Activated CD4-positive, alpha-beta T cell treated with anti-CD3 and anti-CD28 coated beads, Interleukin-2, amount 10 ng/mL, durations not matched to agents 7 days and 5 days (primary cell): ENCODE measurements at regions not wholly inside any gene's neighbourhood (a gene's known extent, or its start where the extent isn't known, plus 50 kb on each side); places are given as distances from the start of the nearest gene placed in this dataset.
"Not testable (repeated sequence)": the region's sequence is repeated elsewhere in the genome, so short reads cannot be mapped to it uniquely, and the experiment has no call there.

Source experiments
- CTCF ChIA-PET: fragments of 350-600 bp; sonication (Branson Sonifier 250); formaldehyde crosslinking; loops from one replicate; lab custom pipeline; 2021; ENCODE audit warnings: antibody characterized with exemption; lab: Charles Lee
- POLR2A ChIA-PET: fragments of 350-600 bp; sonication (Branson Sonifier 250); formaldehyde crosslinking; loops from one replicate; lab custom pipeline; 2021; ENCODE audit warnings: antibody characterized with exemption; lab: Charles Lee
- DNase-seq: peaks from one replicate; pipeline ENCODE4 v3.0.0-alpha.2; 2020
- H3K27ac Mint-ChIP-seq: one replicate; pipeline ENCODE4 v1.8.0; 2021; ENCODE audit warnings: mild to moderate bottlenecking, moderate library complexity, mixed read lengths
- H3K27me3 Mint-ChIP-seq: one replicate; pipeline ENCODE4 v1.8.0; 2021; ENCODE audit warnings: mixed read lengths
- H3K36me3 Mint-ChIP-seq: one replicate; pipeline ENCODE4 v1.8.0; 2021; ENCODE audit warnings: low read depth, mixed read lengths
- H3K4me1 Mint-ChIP-seq: one replicate; pipeline ENCODE4 v1.8.0; 2021; ENCODE audit warnings: mixed read lengths
- H3K4me3 Mint-ChIP-seq: one replicate; pipeline ENCODE4 v1.8.0; 2021; ENCODE audit warnings: mild to moderate bottlenecking, moderate library complexity, mixed read lengths
- H3K9me3 Mint-ChIP-seq: one replicate; pipeline ENCODE4 v1.8.0; 2021; ENCODE audit warnings: mixed read lengths

DNA sequence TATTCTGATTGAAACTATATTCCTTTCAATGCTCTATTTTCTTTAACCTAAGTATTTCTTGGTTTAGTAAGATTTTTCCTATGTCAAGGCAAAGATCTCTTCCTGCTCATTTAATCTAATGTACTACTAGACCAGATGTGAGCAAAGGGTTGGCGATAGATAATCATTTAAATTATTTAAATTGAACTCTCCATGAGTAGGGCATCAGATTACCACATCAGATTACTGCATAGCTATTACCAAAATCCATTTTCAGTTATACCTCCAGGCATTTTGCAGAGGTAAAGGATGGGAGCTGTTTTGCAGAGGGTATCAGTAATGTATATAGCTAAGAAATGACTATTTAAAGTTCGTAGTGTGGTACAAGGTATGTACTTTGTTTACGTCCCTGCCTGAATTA is 607.9 kb downstream of the PTPRC start:
- ChIA-PET CTCF (no interaction called here), POLR2A (no interaction called here)
- no peak overlapping the region for H3K4me3 Mint-ChIP-seq
- peaks cover 16% of the 10 kb centered on the region for H3K4me1 Mint-ChIP-seq
- H3K36me3 Mint-ChIP-seq = no peaks in the 10 kb centered on the region
- H3K27me3 Mint-ChIP-seq = peaks cover 22% of the 10 kb centered on the region
- H3K9me3 Mint-ChIP-seq = no peaks in the 10 kb centered on the region
- DNase-seq = no peak
- no peak overlapping the region for H3K27ac Mint-ChIP-seq

DNA sequence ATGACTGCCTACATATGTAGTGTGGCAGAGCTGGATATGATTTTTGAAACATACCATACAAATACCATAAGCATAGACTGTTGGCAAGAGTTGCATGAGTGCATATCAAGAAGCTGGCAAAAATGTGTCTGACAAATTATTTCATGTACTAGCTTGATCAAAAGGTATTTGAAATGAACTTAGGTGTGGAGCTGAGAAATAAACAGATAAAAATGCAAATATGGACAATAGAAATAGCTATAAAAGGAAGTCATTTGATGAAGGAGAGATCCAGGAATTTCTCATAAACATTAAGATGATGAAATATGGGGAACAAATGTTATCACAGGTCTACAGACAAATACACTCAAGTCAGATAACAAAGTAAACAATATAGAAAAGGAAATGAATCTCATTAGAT is 609.1 kb downstream of the PTPRC start:
- H3K4me3 Mint-ChIP-seq = no peak overlapping the region
- POLR2A ChIA-PET = no interaction called here
- H3K36me3 Mint-ChIP-seq = no peaks in the 10 kb centered on the region
- CTCF ChIA-PET = no interaction called here
- H3K9me3 Mint-ChIP-seq = no peaks in the 10 kb centered on the region
- no peak for DNase-seq
- peaks cover 9% of the 10 kb centered on the region for H3K4me1 Mint-ChIP-seq
- peaks cover 24% of the 10 kb centered on the region for H3K27me3 Mint-ChIP-seq
- no peak overlapping the region for H3K27ac Mint-ChIP-seq

DNA sequence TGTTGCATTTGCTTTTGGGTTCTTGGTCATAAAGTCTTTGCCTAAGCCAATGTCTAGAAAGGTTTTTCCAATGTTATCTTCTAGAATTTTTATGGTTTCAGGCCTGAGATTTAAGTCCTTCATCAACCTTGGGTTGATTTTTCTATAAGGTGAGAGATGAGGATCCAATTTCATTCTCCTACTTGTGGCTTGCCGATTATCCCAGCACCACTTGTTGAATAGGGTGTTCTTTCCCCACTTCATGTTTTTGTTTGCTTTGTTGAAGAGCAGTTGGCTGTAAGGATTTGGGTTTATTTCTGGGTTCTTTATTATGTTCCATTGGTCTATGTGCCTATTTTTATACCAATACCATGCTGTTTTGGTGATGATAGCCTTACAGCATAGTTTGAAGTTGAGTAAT is 615.2 kb downstream of the PTPRC start:
- CTCF ChIA-PET = interaction anchor here (0.5 kb wide), 1 partner anchor 1335 kb away, joined by 3 read pairs; no protein-coding TSS in a partner anchor
- H3K27ac Mint-ChIP-seq, POLR2A ChIA-PET, H3K4me3 Mint-ChIP-seq, H3K4me1 Mint-ChIP-seq, H3K36me3 Mint-ChIP-seq, H3K9me3 Mint-ChIP-seq, DNase-seq: not testable (repeated sequence)
- H3K27me3 Mint-ChIP-seq = peaks cover 35% of the 10 kb centered on the region

DNA sequence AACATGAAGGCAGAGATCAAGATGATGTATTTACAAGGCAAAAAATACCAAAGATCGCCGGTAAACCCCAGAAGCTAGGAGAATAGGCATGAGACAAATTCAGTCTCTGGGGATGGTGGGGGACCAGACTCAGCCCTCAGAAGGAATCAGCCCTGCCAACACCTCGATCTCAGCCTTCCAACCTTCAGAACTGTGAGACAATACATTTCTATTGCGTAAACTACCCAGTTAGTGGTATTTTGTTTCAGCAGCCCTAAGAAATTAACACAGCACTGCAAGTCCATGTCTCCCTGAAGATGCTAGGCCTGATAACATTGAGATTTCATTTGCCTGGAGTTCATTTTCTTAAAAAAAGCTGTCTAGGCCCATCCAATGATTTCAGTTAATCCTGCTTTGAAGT is 622.5 kb downstream of the PTPRC start:
- H3K36me3 Mint-ChIP-seq = no peaks in the 10 kb centered on the region
- ChIA-PET POLR2A (no interaction called here), CTCF (no interaction called here)
- no peak overlapping the region for H3K4me3 Mint-ChIP-seq
- H3K4me1 Mint-ChIP-seq = no peaks in the 10 kb centered on the region
- DNase-seq = no peak
- peaks cover 6% of the 10 kb centered on the region for H3K9me3 Mint-ChIP-seq
- peaks cover 13% of the 10 kb centered on the region for H3K27me3 Mint-ChIP-seq
- H3K27ac Mint-ChIP-seq = no peak overlapping the region

DNA sequence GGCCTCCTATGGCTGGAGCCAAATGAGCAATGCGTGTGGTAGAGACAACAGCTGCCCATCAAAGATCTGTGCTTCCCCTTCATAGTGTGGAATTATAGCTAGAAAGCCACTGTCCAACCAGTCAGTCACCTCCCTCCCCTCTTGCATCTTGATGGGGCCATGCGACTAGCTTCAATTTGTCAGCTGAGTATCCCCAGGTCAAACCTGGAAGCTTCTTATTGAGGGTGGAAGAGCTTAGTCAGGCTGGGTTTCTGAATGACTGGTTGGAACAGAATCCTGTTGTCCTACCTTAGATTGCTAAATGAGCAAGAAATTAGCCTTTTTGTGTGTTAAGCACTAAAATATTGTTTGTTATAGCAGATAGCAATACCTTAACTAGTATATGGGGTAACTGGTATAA is 625.4 kb downstream of the PTPRC start:
- Mint-ChIP-seq H3K9me3 (no peaks in the 10 kb centered on the region), H3K27me3 (peaks cover 2% of the 10 kb centered on the region), H3K4me1 (no peaks in the 10 kb centered on the region), H3K27ac (no peak overlapping the region), H3K36me3 (no peaks in the 10 kb centered on the region), H3K4me3 (no peak overlapping the region)
- DNase-seq = no peak
- POLR2A ChIA-PET = no interaction called here
- CTCF ChIA-PET = no interaction called here

DNA sequence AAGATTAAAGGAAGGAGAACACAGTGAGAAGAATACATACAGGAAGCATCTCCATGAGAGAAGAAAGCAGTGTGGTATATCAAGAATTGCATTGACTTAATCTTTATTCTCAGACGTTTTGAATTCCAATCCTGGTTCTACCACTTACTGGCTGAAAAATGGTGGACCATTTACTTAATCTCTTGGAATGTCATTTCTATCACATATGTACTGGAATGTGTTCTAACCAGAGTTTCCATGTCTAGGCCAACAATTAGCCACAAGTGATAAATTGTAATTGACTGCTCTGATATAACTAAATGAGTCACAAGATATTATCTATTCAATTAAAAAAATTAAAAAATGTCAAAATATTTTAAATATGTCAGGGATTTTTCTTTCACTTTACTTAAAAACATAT is 626.1 kb downstream of the PTPRC start:
- POLR2A ChIA-PET = no interaction called here
- CTCF ChIA-PET = no interaction called here
- peaks cover 2% of the 10 kb centered on the region for H3K27me3 Mint-ChIP-seq
- H3K4me3 Mint-ChIP-seq = no peak overlapping the region
- no peaks in the 10 kb centered on the region for H3K4me1 Mint-ChIP-seq
- no peaks in the 10 kb centered on the region for H3K36me3 Mint-ChIP-seq
- H3K27ac Mint-ChIP-seq = no peak overlapping the region
- H3K9me3 Mint-ChIP-seq = no peaks in the 10 kb centered on the region
- DNase-seq = no peak

DNA sequence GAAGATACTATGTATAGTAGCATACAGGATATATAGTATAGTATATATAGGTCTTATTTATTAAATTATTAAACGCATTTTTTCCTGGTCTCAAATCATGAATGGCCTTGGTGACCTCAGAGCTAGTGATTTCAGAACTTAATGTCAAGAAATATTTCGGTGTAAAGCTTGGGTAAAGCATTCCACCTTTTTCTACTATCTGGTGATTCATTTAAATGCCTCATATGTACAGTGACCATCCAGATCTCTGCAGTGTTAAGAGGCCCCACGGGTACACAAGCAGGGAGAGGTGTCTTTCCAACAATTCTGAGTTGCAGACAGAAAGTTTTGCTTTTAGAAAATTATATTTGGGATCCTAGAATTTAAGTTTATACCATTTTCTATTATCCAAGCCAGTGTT is 626.5 kb downstream of the PTPRC start:
- Mint-ChIP-seq H3K4me1 (no peaks in the 10 kb centered on the region), H3K27me3 (peaks cover 2% of the 10 kb centered on the region), H3K27ac (no peak overlapping the region), H3K36me3 (no peaks in the 10 kb centered on the region), H3K4me3 (no peak overlapping the region), H3K9me3 (no peaks in the 10 kb centered on the region)
- DNase-seq = no peak
- ChIA-PET CTCF (no interaction called here), POLR2A (no interaction called here)

DNA sequence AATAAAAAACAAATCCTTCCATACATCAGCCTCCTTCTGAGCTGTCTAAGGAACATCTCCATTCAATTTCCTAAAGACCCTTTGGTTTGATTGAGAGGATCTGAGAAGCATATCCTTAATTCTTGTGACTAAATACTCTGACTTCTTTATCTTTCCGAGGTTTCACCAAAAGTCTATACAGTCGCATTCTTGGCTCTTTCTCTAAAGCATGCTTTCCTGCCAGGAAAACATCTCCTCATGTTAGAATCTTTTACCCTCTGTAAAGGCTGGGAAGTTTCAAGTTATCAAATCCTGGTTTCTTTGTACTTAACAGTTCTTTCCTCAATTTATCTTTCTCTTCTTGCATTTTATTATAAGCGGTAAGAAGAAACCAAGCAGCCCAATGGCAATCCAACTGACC is 630.4 kb downstream of the PTPRC start:
- CTCF ChIA-PET = interaction anchor here (1.0 kb wide), 1 partner anchor 26 kb away, joined by 3 read pairs; no protein-coding TSS in a partner anchor
- POLR2A ChIA-PET = no interaction called here
- Mint-ChIP-seq H3K27me3 (peaks cover 2% of the 10 kb centered on the region), H3K4me1 (no peaks in the 10 kb centered on the region), H3K36me3 (no peaks in the 10 kb centered on the region), H3K4me3 (no peak overlapping the region), H3K9me3 (no peaks in the 10 kb centered on the region), H3K27ac (no peak overlapping the region)
- DNase-seq = no peak

DNA sequence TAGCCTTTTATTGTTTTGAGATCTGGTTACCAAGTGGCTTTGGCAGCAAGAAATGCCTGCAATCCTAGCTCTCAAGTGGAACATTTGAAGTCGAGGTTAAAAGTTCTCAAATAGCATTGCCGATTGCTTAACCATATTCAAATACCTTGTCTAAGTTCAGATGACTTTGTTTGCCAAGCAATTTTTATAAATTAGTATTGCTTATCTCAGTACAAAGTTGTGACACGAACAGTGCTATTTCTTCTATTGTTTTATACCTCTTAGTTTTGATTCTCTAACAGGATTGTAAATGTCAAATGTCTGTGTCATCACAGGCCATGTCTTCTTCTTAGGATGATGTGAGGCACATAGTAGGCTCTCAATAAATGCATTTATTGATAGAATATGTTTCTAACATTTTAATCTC is 633.3 kb downstream of the PTPRC start:
- CTCF ChIA-PET = no interaction called here
- Mint-ChIP-seq H3K4me3 (no peak overlapping the region), H3K36me3 (no peaks in the 10 kb centered on the region), H3K27me3 (peaks cover 1% of the 10 kb centered on the region), H3K27ac (no peak overlapping the region), H3K4me1 (no peaks in the 10 kb centered on the region), H3K9me3 (no peaks in the 10 kb centered on the region)
- no peak for DNase-seq
- POLR2A ChIA-PET = no interaction called here

DNA sequence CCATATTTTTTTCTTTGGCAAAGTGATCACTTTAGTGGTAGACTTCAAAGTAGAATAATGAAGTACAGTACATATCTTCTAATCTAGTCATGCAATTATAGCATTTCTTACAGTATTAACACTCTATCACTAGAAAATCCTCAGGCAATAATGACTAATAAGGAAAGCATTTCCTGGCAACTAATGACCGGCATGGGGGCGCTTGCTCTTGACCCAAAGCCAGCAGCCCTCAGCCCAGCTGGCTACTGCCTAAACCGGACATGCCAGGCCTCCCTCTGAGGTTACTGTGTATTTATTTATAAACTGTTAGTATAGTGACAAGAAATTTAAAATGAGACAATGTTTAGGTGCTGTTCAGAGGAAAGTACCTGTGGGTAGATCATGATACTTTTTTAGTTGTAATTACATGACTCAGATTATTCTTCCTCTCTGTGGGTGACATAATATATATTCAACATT is 633.8 kb downstream of the PTPRC start:
- Mint-ChIP-seq H3K4me3 (no peak overlapping the region), H3K27me3 (no peaks in the 10 kb centered on the region), H3K36me3 (no peaks in the 10 kb centered on the region), H3K9me3 (no peaks in the 10 kb centered on the region), H3K27ac (no peak overlapping the region), H3K4me1 (no peaks in the 10 kb centered on the region)
- no peak for DNase-seq
- POLR2A ChIA-PET = no interaction called here
- CTCF ChIA-PET = no interaction called here

DNA sequence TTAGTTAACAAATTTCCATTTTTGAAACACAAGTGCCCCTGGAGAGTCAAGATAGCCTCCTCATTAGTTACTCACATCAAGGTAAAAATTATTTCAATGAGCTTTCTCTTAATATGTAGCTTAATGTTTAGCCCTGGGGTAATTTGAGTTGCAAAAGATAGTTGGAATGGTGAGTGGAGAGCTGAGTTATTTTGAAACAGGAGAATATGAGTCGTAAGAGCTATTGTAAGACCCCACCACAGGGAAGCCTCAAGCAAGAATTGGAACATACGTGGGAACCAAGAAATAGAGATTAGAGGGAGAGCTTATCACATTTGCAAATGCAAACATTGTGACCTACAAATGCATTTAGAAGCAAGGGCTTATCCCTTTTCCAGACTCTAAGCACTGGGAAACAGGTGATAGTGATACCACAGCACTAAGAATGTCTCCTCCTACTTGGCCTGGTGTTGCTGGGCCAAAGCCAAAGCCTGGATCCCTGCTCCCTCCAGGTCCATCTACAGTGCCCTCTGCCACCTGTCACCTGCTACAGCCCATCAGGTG is 635.1 kb downstream of the PTPRC start:
- no peak overlapping the region for H3K27ac Mint-ChIP-seq
- POLR2A ChIA-PET = no interaction called here
- no peaks in the 10 kb centered on the region for H3K4me1 Mint-ChIP-seq
- DNase-seq = no peak
- H3K4me3 Mint-ChIP-seq = no peak overlapping the region
- H3K9me3 Mint-ChIP-seq = no peaks in the 10 kb centered on the region
- CTCF ChIA-PET = no interaction called here
- no peaks in the 10 kb centered on the region for H3K36me3 Mint-ChIP-seq
- H3K27me3 Mint-ChIP-seq = no peaks in the 10 kb centered on the region

DNA sequence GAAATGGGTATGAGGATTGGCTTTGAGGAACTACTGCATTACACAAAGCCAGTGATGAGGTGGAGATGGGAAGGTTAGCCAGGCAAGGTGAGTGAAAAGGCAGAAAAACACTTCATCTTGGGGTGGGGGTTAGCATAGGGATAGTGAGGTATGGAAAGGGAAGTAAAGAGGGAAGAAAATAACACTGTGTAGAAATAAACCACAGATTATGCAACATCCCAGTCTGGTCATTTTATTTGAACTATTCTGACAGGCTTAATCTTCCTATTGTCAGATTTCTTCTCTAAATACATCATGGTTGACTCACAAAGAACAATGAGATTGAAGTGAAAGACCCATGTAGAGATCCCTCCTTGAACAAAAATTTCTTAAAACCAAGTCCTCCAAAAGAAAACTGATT is 640.2 kb downstream of the PTPRC start:
- Mint-ChIP-seq H3K9me3 (no peaks in the 10 kb centered on the region), H3K36me3 (no peaks in the 10 kb centered on the region), H3K4me1 (no peaks in the 10 kb centered on the region), H3K4me3 (no peak overlapping the region), H3K27ac (no peak overlapping the region), H3K27me3 (peaks cover 1% of the 10 kb centered on the region)
- POLR2A ChIA-PET = no interaction called here
- no peak for DNase-seq
- CTCF ChIA-PET = no interaction called here

DNA sequence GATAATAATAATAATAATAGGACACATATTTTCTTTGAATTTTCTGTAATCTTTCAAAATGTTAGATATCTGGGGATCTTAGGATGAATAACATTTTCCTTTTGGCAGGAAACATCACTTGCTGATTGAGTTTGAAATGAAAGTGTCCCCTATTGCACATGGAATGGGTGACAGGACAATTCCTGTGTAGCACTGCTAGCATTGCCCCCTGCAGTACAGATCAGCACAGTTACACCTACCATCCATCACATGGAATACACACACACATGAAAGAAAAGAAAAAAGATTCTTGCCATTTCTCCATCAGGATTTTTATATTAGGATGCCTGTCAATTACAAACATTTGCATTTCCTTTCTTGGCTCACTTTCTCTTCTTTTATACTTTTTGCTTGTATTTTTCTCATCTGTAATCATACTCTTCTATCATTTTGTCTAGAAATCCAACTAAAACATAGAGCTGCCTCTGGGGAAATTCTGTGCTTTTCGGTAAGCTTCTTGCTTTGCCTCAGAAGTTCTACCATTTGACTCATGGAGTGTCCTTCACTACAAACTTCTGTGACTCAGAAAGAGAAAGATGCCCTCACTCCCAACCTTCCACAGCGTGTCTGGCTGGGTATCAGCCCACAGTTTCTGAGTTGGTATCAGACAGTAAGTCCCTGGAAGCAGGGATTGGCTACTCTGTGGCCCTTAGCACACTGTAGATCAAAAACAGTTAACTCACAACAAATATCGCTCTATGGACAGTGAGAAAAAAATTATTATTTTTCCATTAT is 641.2 kb downstream of the PTPRC start:
- H3K4me3 Mint-ChIP-seq = no peak overlapping the region
- DNase-seq = no peak
- H3K9me3 Mint-ChIP-seq = no peaks in the 10 kb centered on the region
- no peaks in the 10 kb centered on the region for H3K36me3 Mint-ChIP-seq
- no peaks in the 10 kb centered on the region for H3K4me1 Mint-ChIP-seq
- ChIA-PET POLR2A (no interaction called here), CTCF (no interaction called here)
- H3K27me3 Mint-ChIP-seq = peaks cover 1% of the 10 kb centered on the region
- H3K27ac Mint-ChIP-seq = no peak overlapping the region
